ENCODE measurements at regions not wholly inside any gene's neighbourhood (a gene's known extent, or its start where the extent isn't known, plus 50 kb on each side); places are given as distances from the start of the nearest gene placed in this dataset.

DNA sequence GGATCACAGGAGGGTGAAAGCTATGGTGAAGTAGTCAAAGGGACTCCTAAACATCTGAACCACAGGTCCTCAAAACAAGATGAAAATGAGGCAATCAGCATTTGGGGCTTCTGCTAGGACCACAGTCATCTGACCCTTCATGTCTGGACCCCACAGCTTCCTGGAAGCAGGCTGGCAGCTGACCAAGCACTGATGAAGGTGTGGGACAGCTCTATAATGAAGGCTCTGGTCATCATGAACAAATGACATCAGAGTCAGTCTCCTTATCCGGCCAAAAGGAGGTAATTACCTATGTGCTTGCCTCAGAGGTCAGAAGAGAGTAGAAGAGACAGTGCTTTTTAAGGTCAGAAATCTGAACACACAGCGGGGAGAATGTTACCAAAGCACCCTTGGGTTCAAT lies 101.2 kb upstream of the GNAO1 start (continued):
- TF ChIP-seq, protein P1, sequence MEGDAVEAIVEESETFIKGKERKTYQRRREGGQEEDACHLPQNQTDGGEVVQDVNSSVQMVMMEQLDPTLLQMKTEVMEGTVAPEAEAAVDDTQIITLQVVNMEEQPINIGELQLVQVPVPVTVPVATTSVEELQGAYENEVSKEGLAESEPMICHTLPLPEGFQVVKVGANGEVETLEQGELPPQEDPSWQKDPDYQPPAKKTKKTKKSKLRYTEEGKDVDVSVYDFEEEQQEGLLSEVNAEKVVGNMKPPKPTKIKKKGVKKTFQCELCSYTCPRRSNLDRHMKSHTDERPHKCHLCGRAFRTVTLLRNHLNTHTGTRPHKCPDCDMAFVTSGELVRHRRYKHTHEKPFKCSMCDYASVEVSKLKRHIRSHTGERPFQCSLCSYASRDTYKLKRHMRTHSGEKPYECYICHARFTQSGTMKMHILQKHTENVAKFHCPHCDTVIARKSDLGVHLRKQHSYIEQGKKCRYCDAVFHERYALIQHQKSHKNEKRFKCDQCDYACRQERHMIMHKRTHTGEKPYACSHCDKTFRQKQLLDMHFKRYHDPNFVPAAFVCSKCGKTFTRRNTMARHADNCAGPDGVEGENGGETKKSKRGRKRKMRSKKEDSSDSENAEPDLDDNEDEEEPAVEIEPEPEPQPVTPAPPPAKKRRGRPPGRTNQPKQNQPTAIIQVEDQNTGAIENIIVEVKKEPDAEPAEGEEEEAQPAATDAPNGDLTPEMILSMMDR (IDR thresholded peaks at IDR 0.05 in 2 of 3, conservative IDR thresholded peaks at IDR 0.05 in 1 of 3; ENCODE audit: control insufficient read depth in 2 of 3, extremely low read depth in 1 of 3, insufficient read depth in 1 of 3, low read depth in 3 of 3, low read length in 3 of 3): no peak
- TF ChIP-seq SMC3 (IDR thresholded peaks at IDR 0.05; ENCODE audit: borderline replicate concordance, low read length): no peak
- TF ChIP-seq, protein P2, sequence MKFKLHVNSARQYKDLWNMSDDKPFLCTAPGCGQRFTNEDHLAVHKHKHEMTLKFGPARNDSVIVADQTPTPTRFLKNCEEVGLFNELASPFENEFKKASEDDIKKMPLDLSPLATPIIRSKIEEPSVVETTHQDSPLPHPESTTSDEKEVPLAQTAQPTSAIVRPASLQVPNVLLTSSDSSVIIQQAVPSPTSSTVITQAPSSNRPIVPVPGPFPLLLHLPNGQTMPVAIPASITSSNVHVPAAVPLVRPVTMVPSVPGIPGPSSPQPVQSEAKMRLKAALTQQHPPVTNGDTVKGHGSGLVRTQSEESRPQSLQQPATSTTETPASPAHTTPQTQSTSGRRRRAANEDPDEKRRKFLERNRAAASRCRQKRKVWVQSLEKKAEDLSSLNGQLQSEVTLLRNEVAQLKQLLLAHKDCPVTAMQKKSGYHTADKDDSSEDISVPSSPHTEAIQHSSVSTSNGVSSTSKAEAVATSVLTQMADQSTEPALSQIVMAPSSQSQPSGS (IDR thresholded peaks at IDR 0.05; ENCODE audit: low read length): no peak
- TF ChIP-seq HCFC1 (IDR thresholded peaks at IDR 0.05; ENCODE audit: low read length): no peak
- no peak for TF ChIP-seq ZNF207 (IDR thresholded peaks at IDR 0.05; ENCODE audit: borderline replicate concordance)
- TF ChIP-seq IKZF2 (IDR thresholded peaks at IDR 0.05): no peak
- no peak for TF ChIP-seq SMAD5 (IDR thresholded peaks at IDR 0.05; ENCODE audit: low read depth)
- TF ChIP-seq, protein P3, sequence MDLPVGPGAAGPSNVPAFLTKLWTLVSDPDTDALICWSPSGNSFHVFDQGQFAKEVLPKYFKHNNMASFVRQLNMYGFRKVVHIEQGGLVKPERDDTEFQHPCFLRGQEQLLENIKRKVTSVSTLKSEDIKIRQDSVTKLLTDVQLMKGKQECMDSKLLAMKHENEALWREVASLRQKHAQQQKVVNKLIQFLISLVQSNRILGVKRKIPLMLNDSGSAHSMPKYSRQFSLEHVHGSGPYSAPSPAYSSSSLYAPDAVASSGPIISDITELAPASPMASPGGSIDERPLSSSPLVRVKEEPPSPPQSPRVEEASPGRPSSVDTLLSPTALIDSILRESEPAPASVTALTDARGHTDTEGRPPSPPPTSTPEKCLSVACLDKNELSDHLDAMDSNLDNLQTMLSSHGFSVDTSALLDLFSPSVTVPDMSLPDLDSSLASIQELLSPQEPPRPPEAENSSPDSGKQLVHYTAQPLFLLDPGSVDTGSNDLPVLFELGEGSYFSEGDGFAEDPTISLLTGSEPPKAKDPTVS (IDR thresholded peaks at IDR 0.05; ENCODE audit: low read depth, low read length): no peak
- TF ChIP-seq CEBPZ (IDR thresholded peaks at IDR 0.05; ENCODE audit: low read depth, low read length): no peak
- TF ChIP-seq MXI1 (IDR thresholded peaks at IDR 0.05; ENCODE audit: low read depth, low read length): no peak
- TF ChIP-seq GABPA (IDR thresholded peaks at IDR 0.05; ENCODE audit: low read depth): no peak
- TF ChIP-seq, protein P4, sequence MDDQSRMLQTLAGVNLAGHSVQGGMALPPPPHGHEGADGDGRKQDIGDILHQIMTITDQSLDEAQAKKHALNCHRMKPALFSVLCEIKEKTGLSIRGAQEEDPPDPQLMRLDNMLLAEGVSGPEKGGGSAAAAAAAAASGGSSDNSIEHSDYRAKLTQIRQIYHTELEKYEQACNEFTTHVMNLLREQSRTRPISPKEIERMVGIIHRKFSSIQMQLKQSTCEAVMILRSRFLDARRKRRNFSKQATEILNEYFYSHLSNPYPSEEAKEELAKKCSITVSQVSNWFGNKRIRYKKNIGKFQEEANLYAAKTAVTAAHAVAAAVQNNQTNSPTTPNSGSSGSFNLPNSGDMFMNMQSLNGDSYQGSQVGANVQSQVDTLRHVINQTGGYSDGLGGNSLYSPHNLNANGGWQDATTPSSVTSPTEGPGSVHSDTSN (IDR thresholded peaks at IDR 0.05; ENCODE audit: insufficient replicate concordance, low read depth, low read length): no peak
- TF ChIP-seq MYC (IDR thresholded peaks at IDR 0.05; ENCODE audit: insufficient read depth, insufficient read length, insufficient replicate concordance, low read length, severe bottlenecking): no peak
- no peak for TF ChIP-seq ZNF217 (IDR thresholded peaks at IDR 0.05)

All from GM12878 (cell line).